ENCODE measurements at regions not wholly inside any gene's neighbourhood (a gene's known extent, or its start where the extent isn't known, plus 50 kb on each side); places are given as distances from the start of the nearest gene placed in this dataset.

DNA sequence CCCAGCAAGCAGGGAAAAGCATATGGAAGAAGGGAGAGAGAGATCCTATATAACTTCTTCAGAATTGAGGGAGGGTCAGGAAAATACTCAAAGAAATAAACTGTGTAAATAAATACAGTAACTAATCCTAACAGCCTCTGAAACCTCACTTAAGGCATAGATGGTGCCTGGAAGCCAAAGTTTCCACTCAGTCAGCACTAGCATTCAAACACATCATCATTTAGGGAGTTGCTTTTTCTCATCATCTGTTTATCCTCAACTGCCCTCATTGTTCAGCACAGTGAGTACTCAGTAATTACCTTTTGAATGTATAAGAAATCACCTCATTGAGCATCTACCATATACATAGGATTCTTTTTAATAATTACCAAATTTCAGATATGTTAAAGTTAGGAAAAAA, 262.9 kb downstream of the C1D start:
- TF ChIP-seq CREB1 (CRISPR knock-in tag; IDR thresholded peaks at IDR 0.05; ENCODE audit: low read depth) (no peak), JUNB (IDR thresholded peaks at IDR 0.05; ENCODE audit: unreplicated experiment) (no peak), STAT1 (IDR thresholded peaks at IDR 0.05; ENCODE audit: unreplicated experiment) (no peak), ZNF331 (CRISPR knock-in tag; IDR thresholded peaks at IDR 0.05; ENCODE audit: low read depth) (no peak), EZH2phosphoT487 (IDR thresholded peaks at IDR 0.05; ENCODE audit: unreplicated experiment) (no peak), ZNF114 (CRISPR knock-in tag; IDR thresholded peaks at IDR 0.05) (no peak), NANOG (IDR thresholded peaks at IDR 0.05; ENCODE audit: borderline replicate concordance) (no peak), POLR2AphosphoS5 (IDR thresholded peaks at IDR 0.05; ENCODE audit: low read depth) (no peak), EZH2 (IDR thresholded peaks at IDR 0.05; ENCODE audit: low read depth, unreplicated experiment) (no peak)
- TF ChIP-seq, protein P1, sequence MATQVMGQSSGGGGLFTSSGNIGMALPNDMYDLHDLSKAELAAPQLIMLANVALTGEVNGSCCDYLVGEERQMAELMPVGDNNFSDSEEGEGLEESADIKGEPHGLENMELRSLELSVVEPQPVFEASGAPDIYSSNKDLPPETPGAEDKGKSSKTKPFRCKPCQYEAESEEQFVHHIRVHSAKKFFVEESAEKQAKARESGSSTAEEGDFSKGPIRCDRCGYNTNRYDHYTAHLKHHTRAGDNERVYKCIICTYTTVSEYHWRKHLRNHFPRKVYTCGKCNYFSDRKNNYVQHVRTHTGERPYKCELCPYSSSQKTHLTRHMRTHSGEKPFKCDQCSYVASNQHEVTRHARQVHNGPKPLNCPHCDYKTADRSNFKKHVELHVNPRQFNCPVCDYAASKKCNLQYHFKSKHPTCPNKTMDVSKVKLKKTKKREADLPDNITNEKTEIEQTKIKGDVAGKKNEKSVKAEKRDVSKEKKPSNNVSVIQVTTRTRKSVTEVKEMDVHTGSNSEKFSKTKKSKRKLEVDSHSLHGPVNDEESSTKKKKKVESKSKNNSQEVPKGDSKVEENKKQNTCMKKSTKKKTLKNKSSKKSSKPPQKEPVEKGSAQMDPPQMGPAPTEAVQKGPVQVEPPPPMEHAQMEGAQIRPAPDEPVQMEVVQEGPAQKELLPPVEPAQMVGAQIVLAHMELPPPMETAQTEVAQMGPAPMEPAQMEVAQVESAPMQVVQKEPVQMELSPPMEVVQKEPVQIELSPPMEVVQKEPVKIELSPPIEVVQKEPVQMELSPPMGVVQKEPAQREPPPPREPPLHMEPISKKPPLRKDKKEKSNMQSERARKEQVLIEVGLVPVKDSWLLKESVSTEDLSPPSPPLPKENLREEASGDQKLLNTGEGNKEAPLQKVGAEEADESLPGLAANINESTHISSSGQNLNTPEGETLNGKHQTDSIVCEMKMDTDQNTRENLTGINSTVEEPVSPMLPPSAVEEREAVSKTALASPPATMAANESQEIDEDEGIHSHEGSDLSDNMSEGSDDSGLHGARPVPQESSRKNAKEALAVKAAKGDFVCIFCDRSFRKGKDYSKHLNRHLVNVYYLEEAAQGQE (IDR thresholded peaks at IDR 0.05; ENCODE audit: unreplicated experiment), result no peak
- TF ChIP-seq, protein P2, sequence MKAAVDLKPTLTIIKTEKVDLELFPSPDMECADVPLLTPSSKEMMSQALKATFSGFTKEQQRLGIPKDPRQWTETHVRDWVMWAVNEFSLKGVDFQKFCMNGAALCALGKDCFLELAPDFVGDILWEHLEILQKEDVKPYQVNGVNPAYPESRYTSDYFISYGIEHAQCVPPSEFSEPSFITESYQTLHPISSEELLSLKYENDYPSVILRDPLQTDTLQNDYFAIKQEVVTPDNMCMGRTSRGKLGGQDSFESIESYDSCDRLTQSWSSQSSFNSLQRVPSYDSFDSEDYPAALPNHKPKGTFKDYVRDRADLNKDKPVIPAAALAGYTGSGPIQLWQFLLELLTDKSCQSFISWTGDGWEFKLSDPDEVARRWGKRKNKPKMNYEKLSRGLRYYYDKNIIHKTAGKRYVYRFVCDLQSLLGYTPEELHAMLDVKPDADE (IDR thresholded peaks at IDR 0.05), result no peak
- TF ChIP-seq, protein P3, sequence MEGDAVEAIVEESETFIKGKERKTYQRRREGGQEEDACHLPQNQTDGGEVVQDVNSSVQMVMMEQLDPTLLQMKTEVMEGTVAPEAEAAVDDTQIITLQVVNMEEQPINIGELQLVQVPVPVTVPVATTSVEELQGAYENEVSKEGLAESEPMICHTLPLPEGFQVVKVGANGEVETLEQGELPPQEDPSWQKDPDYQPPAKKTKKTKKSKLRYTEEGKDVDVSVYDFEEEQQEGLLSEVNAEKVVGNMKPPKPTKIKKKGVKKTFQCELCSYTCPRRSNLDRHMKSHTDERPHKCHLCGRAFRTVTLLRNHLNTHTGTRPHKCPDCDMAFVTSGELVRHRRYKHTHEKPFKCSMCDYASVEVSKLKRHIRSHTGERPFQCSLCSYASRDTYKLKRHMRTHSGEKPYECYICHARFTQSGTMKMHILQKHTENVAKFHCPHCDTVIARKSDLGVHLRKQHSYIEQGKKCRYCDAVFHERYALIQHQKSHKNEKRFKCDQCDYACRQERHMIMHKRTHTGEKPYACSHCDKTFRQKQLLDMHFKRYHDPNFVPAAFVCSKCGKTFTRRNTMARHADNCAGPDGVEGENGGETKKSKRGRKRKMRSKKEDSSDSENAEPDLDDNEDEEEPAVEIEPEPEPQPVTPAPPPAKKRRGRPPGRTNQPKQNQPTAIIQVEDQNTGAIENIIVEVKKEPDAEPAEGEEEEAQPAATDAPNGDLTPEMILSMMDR (conservative IDR thresholded peaks at IDR 0.05; ENCODE audit: low read depth in 2 of 2), result no peak
- TF ChIP-seq, protein P4, sequence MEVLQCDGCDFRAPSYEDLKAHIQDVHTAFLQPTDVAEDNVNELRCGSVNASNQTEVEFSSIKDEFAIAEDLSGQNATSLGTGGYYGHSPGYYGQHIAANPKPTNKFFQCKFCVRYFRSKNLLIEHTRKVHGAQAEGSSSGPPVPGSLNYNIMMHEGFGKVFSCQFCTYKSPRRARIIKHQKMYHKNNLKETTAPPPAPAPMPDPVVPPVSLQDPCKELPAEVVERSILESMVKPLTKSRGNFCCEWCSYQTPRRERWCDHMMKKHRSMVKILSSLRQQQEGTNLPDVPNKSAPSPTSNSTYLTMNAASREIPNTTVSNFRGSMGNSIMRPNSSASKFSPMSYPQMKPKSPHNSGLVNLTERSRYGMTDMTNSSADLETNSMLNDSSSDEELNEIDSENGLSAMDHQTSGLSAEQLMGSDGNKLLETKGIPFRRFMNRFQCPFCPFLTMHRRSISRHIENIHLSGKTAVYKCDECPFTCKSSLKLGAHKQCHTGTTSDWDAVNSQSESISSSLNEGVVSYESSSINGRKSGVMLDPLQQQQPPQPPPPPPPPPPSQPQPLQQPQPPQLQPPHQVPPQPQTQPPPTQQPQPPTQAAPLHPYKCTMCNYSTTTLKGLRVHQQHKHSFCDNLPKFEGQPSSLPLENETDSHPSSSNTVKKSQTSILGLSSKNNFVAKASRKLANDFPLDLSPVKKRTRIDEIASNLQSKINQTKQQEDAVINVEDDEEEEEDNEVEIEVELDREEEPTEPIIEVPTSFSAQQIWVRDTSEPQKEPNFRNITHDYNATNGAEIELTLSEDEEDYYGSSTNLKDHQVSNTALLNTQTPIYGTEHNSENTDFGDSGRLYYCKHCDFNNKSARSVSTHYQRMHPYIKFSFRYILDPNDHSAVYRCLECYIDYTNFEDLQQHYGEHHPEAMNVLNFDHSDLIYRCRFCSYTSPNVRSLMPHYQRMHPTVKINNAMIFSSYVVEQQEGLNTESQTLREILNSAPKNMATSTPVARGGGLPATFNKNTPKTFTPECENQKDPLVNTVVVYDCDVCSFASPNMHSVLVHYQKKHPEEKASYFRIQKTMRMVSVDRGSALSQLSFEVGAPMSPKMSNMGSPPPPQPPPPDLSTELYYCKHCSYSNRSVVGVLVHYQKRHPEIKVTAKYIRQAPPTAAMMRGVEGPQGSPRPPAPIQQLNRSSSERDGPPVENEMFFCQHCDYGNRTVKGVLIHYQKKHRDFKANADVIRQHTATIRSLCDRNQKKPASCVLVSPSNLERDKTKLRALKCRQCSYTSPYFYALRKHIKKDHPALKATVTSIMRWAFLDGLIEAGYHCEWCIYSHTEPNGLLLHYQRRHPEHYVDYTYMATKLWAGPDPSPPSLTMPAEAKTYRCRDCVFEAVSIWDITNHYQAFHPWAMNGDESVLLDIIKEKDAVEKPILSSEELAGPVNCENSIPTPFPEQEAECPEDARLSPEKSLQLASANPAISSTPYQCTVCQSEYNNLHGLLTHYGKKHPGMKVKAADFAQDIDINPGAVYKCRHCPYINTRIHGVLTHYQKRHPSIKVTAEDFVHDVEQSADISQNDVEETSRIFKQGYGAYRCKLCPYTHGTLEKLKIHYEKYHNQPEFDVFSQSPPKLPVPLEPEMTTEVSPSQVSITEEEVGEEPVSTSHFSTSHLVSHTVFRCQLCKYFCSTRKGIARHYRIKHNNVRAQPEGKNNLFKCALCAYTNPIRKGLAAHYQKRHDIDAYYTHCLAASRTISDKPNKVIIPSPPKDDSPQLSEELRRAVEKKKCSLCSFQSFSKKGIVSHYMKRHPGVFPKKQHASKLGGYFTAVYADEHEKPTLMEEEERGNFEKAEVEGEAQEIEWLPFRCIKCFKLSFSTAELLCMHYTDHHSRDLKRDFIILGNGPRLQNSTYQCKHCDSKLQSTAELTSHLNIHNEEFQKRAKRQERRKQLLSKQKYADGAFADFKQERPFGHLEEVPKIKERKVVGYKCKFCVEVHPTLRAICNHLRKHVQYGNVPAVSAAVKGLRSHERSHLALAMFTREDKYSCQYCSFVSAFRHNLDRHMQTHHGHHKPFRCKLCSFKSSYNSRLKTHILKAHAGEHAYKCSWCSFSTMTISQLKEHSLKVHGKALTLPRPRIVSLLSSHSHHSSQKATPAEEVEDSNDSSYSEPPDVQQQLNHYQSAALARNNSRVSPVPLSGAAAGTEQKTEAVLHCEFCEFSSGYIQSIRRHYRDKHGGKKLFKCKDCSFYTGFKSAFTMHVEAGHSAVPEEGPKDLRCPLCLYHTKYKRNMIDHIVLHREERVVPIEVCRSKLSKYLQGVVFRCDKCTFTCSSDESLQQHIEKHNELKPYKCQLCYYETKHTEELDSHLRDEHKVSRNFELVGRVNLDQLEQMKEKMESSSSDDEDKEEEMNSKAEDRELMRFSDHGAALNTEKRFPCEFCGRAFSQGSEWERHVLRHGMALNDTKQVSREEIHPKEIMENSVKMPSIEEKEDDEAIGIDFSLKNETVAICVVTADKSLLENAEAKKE (CRISPR knock-in tag; IDR thresholded peaks at IDR 0.05), result no peak
- Histone ChIP-seq H3K36me3 (ENCODE audit: insufficient read depth) (no peaks in the 10 kb centered on the region), H3K27me3 (ENCODE audit: insufficient read depth) (no peaks in the 10 kb centered on the region), H3K27ac (ENCODE audit: low read depth) (no peak overlapping the region), H3K4me3 (no peak overlapping the region), H2AFZ (no peak overlapping the region), H3K4me2 (no peak overlapping the region), H3K79me2 (replicated peaks; ENCODE audit: insufficient read depth) (no peaks in the 10 kb centered on the region), H3K4me1 (ENCODE audit: insufficient read depth) (no peaks in the 10 kb centered on the region), H4K20me1 (replicated peaks; ENCODE audit: insufficient read depth) (no peaks in the 10 kb centered on the region), H3K9me2 (ENCODE audit: insufficient read depth) (0 out of 2 replicates have a peak, but pooled peaks cover 4% of the 10 kb centered on the region), H3F3A (replicated peaks; ENCODE audit: low read depth) (no peaks in the 10 kb centered on the region)
- no peak overlapping the region for H3K4me3 Mint-ChIP-seq
- H3K27ac Mint-ChIP-seq, result no peak overlapping the region
- no peaks in the 10 kb centered on the region for H3K36me3 Mint-ChIP-seq (ENCODE audit: low read depth)
- H3K9me3 Mint-ChIP-seq, result no peaks in the 10 kb centered on the region
- H3K4me1 Mint-ChIP-seq, result 0 out of 3 replicates have a peak, but pooled peaks cover 2% of the 10 kb centered on the region
- H3K27me3 Mint-ChIP-seq (ENCODE audit: insufficient read depth, low read depth, poor library complexity), result peaks cover 3% of the 10 kb centered on the region
- ATAC-seq, result no peak
- DNase-seq (ENCODE audit: low spot score), result no peak
